ENCODE measurements at regions not wholly inside any gene's neighbourhood (a gene's known extent, or its start where the extent isn't known, plus 50 kb on each side); places are given as distances from the start of the nearest gene placed in this dataset.

- H3K27ac Mint-ChIP-seq: no peak overlapping the region
- TF ChIP-seq ZNF671 (CRISPR knock-in tag; IDR thresholded peaks at IDR 0.05) (no peak), ESRRA (CRISPR knock-in tag; IDR thresholded peaks at IDR 0.05; ENCODE audit: borderline replicate concordance) (no peak), ZNF423 (CRISPR knock-in tag; IDR thresholded peaks at IDR 0.05) (no peak), OVOL2 (CRISPR knock-in tag; IDR thresholded peaks at IDR 0.05; ENCODE audit: borderline replicate concordance) (no peak), ZNF532 (CRISPR knock-in tag; IDR thresholded peaks at IDR 0.05; ENCODE audit: borderline replicate concordance) (no peak), GTF2I (CRISPR knock-in tag; conservative IDR thresholded peaks at IDR 0.05) (no peak), USF1 (CRISPR knock-in tag; IDR thresholded peaks at IDR 0.05) (no peak), SOX15 (CRISPR knock-in tag; IDR thresholded peaks at IDR 0.05) (no peak), ZNF232 (CRISPR knock-in tag; IDR thresholded peaks at IDR 0.05) (no peak), NFE2L1 (CRISPR knock-in tag; IDR thresholded peaks at IDR 0.05) (no peak), ZBTB21 (CRISPR knock-in tag; IDR thresholded peaks at IDR 0.05; ENCODE audit: borderline replicate concordance) (no peak), TP53 (CRISPR knock-in tag; IDR thresholded peaks at IDR 0.05) (no peak), NR2C2 (CRISPR knock-in tag; IDR thresholded peaks at IDR 0.05) (no peak), NR3C1 (CRISPR knock-in tag; conservative IDR thresholded peaks at IDR 0.05; ENCODE audit: low read depth) (no peak), STAT6 (CRISPR knock-in tag; conservative IDR thresholded peaks at IDR 0.05; ENCODE audit: low read depth) (no peak), AR (CRISPR knock-in tag; IDR thresholded peaks at IDR 0.05) (no peak), ATF2 (CRISPR knock-in tag; IDR thresholded peaks at IDR 0.05; ENCODE audit: borderline replicate concordance, low read depth) (no peak)
- TF ChIP-seq, protein P1, sequence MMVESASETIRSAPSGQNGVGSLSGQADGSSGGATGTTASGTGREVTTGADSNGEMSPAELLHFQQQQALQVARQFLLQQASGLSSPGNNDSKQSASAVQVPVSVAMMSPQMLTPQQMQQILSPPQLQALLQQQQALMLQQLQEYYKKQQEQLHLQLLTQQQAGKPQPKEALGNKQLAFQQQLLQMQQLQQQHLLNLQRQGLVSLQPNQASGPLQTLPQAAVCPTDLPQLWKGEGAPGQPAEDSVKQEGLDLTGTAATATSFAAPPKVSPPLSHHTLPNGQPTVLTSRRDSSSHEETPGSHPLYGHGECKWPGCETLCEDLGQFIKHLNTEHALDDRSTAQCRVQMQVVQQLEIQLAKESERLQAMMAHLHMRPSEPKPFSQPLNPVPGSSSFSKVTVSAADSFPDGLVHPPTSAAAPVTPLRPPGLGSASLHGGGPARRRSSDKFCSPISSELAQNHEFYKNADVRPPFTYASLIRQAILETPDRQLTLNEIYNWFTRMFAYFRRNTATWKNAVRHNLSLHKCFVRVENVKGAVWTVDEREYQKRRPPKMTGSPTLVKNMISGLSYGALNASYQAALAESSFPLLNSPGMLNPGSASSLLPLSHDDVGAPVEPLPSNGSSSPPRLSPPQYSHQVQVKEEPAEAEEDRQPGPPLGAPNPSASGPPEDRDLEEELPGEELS (CRISPR knock-in tag; IDR thresholded peaks at IDR 0.05): no peak
- CTCF ChIA-PET: no interaction called here
- no peak overlapping the region for H3K4me3 Mint-ChIP-seq
- H3K36me3 Mint-ChIP-seq: peaks cover 13% of the 10 kb centered on the region
- H3K27me3 Mint-ChIP-seq (ENCODE audit: low read depth): peaks cover 2% of the 10 kb centered on the region; the same call in 1 of the 2 replicates
- no peaks in the 10 kb centered on the region for H3K4me1 Mint-ChIP-seq
- POLR2A ChIA-PET: no interaction called here
- H3K9me3 Mint-ChIP-seq: peaks cover 19% of the 10 kb centered on the region
- ATAC-seq (no peak), DNase-seq (ENCODE audit: low spot score) (no peak)
These were observed 94.2 kb upstream of the GJB6 start for GRCh38 chr13:20326276-20326675.

Measured in WTC11 (cell line).